AG09319 (cell line): ENCODE measurements at regions not wholly inside any gene's neighbourhood (a gene's known extent, or its start where the extent isn't known, plus 50 kb on each side); places are given as distances from the start of the nearest gene placed in this dataset.

Source experiments
- DNase-seq: peaks from one replicate; pipeline ENCODE4 v3.0.0-alpha.2; 2010; ENCODE audit warnings: low read depth; ENCODE audit errors: extremely low read depth
- TF ChIP-seq, protein P1 (sequence below): IDR thresholded peaks from 2 replicates; pipeline ENCODE4 v1.5.1; 2011; ENCODE audit warnings: low read depth, mild to moderate bottlenecking, inconsistent platforms, low read length, moderate library complexity

GRCh38 chr5:176743868-176744583 lies 66.3 kb upstream of the UNC5A start:
- TF ChIP-seq, protein P1, sequence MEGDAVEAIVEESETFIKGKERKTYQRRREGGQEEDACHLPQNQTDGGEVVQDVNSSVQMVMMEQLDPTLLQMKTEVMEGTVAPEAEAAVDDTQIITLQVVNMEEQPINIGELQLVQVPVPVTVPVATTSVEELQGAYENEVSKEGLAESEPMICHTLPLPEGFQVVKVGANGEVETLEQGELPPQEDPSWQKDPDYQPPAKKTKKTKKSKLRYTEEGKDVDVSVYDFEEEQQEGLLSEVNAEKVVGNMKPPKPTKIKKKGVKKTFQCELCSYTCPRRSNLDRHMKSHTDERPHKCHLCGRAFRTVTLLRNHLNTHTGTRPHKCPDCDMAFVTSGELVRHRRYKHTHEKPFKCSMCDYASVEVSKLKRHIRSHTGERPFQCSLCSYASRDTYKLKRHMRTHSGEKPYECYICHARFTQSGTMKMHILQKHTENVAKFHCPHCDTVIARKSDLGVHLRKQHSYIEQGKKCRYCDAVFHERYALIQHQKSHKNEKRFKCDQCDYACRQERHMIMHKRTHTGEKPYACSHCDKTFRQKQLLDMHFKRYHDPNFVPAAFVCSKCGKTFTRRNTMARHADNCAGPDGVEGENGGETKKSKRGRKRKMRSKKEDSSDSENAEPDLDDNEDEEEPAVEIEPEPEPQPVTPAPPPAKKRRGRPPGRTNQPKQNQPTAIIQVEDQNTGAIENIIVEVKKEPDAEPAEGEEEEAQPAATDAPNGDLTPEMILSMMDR = no peak
- DNase-seq = no peak

DNA sequence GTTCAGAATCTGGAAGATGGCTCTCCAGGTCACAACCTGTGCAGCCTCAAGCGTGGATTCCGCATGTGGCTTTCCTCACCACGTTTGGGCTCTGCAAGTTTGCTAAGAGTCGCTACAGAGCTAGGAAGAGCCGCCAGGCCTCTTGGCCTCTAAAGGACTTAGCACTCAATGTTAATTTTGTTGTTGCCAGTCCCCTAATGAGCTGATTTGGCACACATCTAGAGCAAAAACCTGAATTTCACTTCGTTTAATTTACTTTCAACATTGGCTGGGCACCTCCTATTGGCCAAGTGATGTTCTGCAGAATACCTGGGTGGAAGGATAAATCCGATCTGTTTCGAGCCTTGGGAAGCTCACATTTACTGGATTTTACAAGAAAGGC lies 65.8 kb upstream of the UNC5A start:
- no peak for DNase-seq
- TF ChIP-seq, protein P1 = no peak

DNA sequence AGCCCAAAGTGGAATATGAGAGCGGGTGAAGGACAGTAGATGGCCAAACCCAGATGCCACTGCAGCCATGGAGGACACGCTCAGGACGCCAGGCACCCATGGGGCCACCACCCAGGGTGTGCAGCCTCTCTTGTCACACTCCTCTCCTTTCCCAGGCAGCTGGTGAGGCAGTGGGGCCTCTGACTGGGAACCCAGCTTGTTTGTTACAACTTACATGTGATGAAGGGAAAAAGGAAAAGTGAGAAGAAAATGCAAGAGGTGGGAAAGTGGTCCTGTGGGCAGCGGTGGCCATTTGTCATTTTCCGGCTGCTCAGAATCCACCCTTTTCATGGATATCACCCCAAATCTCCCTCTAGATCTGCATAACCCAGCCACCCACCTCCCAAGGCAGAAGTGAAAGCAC lies 62.7 kb upstream of the UNC5A start:
- no peak for DNase-seq

GRCh38 chr5:176748073-176748966 lies 62.0 kb upstream of the UNC5A start:
- no peak for DNase-seq
- TF ChIP-seq, protein P1 = no peak

More for the DNA sequence above, 62.7 kb upstream of the UNC5A start:
- TF ChIP-seq, protein P1 = no peak

DNA sequence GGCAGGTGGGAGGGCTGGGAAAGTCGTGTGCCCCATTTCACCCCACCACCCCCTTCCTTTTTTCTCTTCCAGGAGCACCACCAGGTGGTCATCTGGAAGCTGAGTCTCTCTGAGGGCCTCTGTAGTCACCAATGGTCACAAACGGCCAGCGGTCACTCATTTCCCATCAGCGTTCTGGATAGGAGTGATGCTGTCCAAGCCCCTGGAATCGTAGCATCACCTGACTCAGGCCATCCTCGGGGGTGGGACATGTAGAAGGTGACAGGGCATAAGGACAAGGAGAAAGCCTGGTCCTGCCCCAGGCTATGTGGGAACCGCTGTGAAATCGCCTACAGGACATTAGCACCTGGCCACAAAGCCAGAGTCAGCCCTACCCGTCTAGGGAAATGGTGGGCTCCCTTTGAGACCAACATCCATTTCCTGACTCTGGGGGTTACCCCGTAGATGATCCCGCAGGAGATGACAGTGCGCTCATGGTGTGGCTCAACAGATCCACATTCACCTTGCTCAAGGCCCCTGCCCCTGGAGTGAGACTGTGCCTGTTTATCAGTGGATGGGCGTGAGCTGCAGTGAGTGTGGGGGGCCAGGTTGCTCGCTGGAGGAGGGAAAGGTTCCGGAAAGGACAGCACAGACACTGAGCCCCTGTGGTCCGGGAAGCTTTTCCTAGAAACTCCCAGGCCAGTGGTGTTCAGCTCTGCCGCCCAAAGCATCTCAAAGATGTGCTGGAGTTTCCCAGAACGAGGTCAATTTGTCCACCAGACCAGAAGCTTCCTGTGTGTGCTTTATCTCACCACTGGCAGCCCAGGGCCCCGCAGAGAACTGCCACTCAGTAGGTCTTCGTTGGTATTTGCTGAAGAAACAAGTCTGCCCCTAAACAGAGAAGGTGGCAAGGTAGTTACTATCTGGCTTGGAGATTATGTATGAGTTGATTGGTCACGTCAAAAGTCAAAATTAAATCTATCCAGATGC lies 61.1 kb upstream of the UNC5A start:
- TF ChIP-seq, protein P1 = no peak
- DNase-seq = no peak

DNA sequence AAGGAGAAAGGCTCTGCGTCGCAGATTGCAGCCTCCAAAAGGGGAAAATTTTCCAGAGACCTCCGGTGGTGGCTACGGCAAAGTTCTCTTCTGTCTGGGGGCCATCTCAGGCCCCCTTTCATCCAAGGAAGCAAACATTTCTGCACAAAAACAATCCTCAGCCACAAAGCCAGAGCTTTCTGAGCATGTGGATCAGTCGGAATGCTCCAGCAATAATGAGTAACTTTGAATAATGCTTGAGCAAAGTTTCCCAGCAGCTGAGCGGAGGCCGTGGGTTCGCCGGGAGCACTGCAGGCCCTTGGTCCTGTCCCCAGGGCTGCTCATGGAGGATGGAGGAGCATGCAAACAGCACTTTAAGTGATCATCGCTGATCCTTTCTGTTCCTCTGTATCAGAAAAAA lies 60.2 kb upstream of the UNC5A start:
- no peak for DNase-seq
- TF ChIP-seq, protein P1 = no peak
